NT2/D1 (cell line): ENCODE measurements at regions not wholly inside any gene's neighbourhood (a gene's known extent, or its start where the extent isn't known, plus 50 kb on each side); places are given as distances from the start of the nearest gene placed in this dataset.

Experiments
- DNase-seq: peaks from one replicate; pipeline ENCODE4 v3.0.0-alpha.2; 2011; ENCODE audit warnings: low read depth, low spot score
- H3K27me3 ChIP-seq: 2 replicates; pipeline ENCODE4 v1.6.0; 2011; ENCODE audit warnings: mild to moderate bottlenecking; ENCODE audit not compliant: insufficient read length, insufficient read depth
- H3K36me3 ChIP-seq: 2 replicates; pipeline ENCODE4 v1.6.1; 2011; ENCODE audit warnings: mild to moderate bottlenecking, low read length, mixed read lengths; ENCODE audit not compliant: insufficient read depth, insufficient read length
- H3K4me1 ChIP-seq: 2 replicates; pipeline ENCODE4 v1.5.1; 2011; ENCODE audit not compliant: insufficient read depth, insufficient read length
- H3K4me3 ChIP-seq: 2 replicates; pipeline ENCODE4 v1.5.1; 2011; ENCODE audit warnings: low read depth; ENCODE audit not compliant: insufficient read length
- H3K9ac ChIP-seq: 2 replicates; pipeline ENCODE4 v1.6.0; 2011; ENCODE audit warnings: low read depth; ENCODE audit not compliant: insufficient read length
- H3K9me3 ChIP-seq: 2 replicates; pipeline ENCODE4 v1.5.1; 2011; ENCODE audit warnings: mild to moderate bottlenecking, low read length; ENCODE audit not compliant: insufficient read depth
- SUZ12 ChIP-seq: IDR thresholded peaks from 2 replicates; pipeline ENCODE4 v1.6.1; 2011; ENCODE audit not compliant: insufficient read length, insufficient read depth; ENCODE audit errors: extremely low read depth
- YY1 ChIP-seq: IDR thresholded peaks from 2 replicates; pipeline ENCODE4 v1.6.1; 2011; ENCODE audit not compliant: insufficient read length, insufficient read depth
- ZNF274 ChIP-seq: IDR thresholded peaks from 2 replicates; pipeline ENCODE4 v1.6.1; 2011; ENCODE audit warnings: mild to moderate bottlenecking, low read depth, low read length

DNA sequence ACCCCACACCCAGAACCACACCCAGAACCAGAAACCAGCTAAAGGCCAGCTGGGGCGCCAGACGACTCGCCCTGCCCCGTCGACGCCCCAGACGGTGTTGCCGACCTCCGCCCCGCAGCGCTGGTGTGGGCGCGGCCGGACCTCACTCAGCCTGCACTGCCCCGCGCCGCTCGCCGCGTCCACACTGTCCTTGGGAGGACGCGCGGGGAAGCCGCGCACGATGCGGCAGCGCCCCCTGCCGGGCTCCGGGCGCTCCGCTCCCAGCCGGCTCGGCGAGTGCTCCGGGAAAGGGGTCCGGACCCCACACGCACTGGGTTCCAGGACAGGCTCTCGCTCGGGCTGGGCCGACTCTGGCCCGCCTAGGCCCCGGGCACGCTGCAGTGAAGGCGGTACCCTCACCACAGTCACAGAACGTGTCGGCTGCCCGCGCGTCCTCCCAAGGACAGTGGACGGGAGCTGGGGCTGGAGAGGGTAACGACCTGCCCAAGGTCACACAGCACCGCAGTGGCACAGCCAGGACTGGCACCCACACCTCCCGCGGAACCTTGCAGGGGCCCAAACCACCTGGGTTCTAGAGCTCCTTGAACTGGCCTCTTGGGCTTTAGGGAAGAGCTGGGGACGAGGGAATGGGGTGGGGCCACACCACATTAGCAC lies 90.2 kb downstream of the DMRTA2 start:
- TF ChIP-seq ZNF274 (no peak), SUZ12 (no peak), YY1 (no peak)
- Histone ChIP-seq H3K4me3 (peak overlapping the region; percentile 88), H3K27me3 (peaks cover 49% of the 10 kb centered on the region), H3K9me3 (peaks cover 5% of the 10 kb centered on the region; the same call in 1 of the 2 replicates), H3K36me3 (no peaks in the 10 kb centered on the region), H3K4me1 (peaks cover 3% of the 10 kb centered on the region), H3K9ac (peak overlapping the region; percentile 85)
- DNase-seq = peak; percentile 65

- no peak for DNase-seq
- Histone ChIP-seq H3K4me1 (peaks cover 3% of the 10 kb centered on the region), H3K4me3 (no peak overlapping the region), H3K36me3 (no peaks in the 10 kb centered on the region), H3K27me3 (peaks cover 36% of the 10 kb centered on the region), H3K9ac (no peak overlapping the region), H3K9me3 (peaks cover 5% of the 10 kb centered on the region; the same call in 1 of the 2 replicates)
- TF ChIP-seq YY1 (no peak), ZNF274 (no peak), SUZ12 (no peak)
Measured at GRCh38 chr1:50329332-50329932, 93.8 kb downstream of the DMRTA2 start.

DNA sequence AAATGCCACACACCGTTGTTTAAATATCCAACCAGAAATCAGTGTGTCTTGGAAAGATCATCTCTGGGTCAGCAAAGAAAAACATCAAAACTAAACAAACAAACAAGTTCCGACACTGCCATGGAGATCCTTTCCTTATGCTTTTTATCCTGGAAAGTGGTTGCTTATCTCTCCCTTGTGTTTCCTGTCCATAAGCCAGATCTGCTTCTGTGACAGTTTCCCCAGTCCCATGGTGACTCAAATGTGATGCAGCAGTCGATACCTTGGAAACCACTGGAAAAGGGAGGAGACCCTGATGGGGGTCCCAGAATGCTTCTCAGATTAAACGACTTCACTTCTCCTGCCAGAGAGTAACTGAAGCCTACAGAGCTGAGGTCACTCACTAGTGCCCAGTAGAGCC lies 94.7 kb downstream of the DMRTA2 start:
- TF ChIP-seq SUZ12 = no peak
- no peak for TF ChIP-seq ZNF274
- TF ChIP-seq YY1 = no peak
- Histone ChIP-seq H3K36me3 (no peaks in the 10 kb centered on the region), H3K9me3 (no peaks in the 10 kb centered on the region), H3K4me3 (no peak overlapping the region), H3K4me1 (no peaks in the 10 kb centered on the region), H3K27me3 (peaks cover 27% of the 10 kb centered on the region), H3K9ac (no peak overlapping the region)
- DNase-seq = no peak

DNA sequence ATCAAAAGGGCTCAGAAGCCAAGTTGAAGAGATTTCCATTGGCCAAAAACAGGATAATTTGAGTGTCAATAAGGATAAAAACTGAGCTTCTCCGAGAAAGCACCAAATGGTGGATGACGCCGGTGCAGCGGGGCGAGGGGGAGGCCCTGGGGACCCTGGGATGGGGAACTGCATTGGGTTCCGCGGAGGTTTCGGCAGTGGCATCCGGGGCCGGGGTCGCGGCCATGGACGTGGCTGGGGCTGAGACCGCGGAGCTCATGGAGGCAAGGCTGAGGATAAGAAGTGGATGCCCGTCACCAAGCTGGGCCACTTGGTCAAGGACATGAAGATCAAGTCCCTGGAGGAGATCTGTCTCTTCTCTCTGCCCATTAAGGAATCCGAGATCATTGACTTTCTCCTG lies 97.2 kb downstream of the DMRTA2 start:
- Histone ChIP-seq H3K4me1 (no peaks in the 10 kb centered on the region), H3K4me3 (no peak overlapping the region), H3K9me3 (no peaks in the 10 kb centered on the region), H3K27me3 (peaks cover 3% of the 10 kb centered on the region), H3K36me3 (no peaks in the 10 kb centered on the region), H3K9ac (no peak overlapping the region)
- no peak for DNase-seq
- no peak for TF ChIP-seq YY1
- no peak for TF ChIP-seq SUZ12
- TF ChIP-seq ZNF274 = no peak

- no peak overlapping the region for H3K4me3 ChIP-seq
- H3K4me1 ChIP-seq = no peaks in the 10 kb centered on the region
- DNase-seq = no peak
- TF ChIP-seq SUZ12 (no peak), ZNF274 (no peak), YY1 (no peak)
- H3K36me3 ChIP-seq = no peaks in the 10 kb centered on the region
- H3K9me3 ChIP-seq = no peaks in the 10 kb centered on the region
- no peaks in the 10 kb centered on the region for H3K27me3 ChIP-seq
- H3K9ac ChIP-seq = no peak overlapping the region
Measured at GRCh38 chr1:50322579-50322978, 100.7 kb downstream of the DMRTA2 start.

- TF ChIP-seq ZNF274 (no peak), YY1 (no peak), SUZ12 (no peak)
Measured at GRCh38 chr1:50318428-50318827, 104.8 kb downstream of the DMRTA2 start.

DNA sequence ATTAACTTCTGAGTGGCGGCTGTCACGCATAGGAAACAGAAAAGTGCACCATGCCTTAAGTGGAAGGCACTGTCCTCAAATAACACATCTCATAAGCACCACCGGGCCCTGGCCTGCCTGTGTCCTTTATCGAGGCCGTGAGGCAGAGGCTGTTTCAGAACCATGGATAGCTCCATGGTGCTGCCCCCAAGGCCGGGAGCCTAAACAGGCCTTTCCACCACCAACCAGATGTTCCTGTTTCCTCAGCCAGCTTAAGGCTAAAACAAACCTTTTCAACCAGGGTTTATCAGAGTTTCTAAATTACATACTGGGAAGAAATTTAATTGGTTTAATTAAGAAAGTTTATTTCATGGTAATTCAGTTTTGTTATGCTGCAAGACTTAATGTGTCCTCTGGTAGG lies 114.4 kb downstream of the DMRTA2 start:
- DNase-seq = peak; percentile 84
- Histone ChIP-seq H3K36me3 (no peaks in the 10 kb centered on the region), H3K4me1 (no peaks in the 10 kb centered on the region), H3K4me3 (no peak overlapping the region), H3K9ac (no peak overlapping the region), H3K9me3 (no peaks in the 10 kb centered on the region), H3K27me3 (peaks cover 19% of the 10 kb centered on the region)
- no peak for TF ChIP-seq YY1
- TF ChIP-seq ZNF274 = no peak
- no peak for TF ChIP-seq SUZ12

More at GRCh38 chr1:50318428-50318827, 104.8 kb downstream of the DMRTA2 start:
- Histone ChIP-seq H3K9me3 (no peaks in the 10 kb centered on the region), H3K36me3 (no peaks in the 10 kb centered on the region), H3K27me3 (no peaks in the 10 kb centered on the region), H3K9ac (no peak overlapping the region), H3K4me1 (no peaks in the 10 kb centered on the region), H3K4me3 (no peak overlapping the region)
- DNase-seq = no peak
